ENCODE measurements at regions not wholly inside any gene's neighbourhood (a gene's known extent, or its start where the extent isn't known, plus 50 kb on each side); places are given as distances from the start of the nearest gene placed in this dataset.

DNA sequence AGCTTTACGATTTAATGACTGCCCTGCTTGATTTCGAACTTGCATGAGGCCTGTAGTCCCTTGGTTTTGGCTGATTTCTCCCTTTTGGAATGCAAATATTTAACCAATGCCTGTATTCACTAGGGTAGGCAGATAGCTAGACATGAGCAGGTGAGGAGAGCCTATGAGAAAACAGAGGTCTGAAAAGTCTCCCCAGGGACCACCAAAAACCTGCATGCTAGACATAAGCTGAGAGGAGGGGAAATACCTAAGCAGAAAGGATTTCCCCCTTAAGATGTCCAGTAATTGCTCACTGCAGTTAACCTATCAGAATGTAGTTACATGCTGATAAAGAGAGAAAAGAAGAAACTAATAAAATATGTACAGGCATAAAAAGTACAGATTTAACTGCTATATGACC is 667.4 kb upstream of the SEMA6A start:
- TF ChIP-seq, protein P1, sequence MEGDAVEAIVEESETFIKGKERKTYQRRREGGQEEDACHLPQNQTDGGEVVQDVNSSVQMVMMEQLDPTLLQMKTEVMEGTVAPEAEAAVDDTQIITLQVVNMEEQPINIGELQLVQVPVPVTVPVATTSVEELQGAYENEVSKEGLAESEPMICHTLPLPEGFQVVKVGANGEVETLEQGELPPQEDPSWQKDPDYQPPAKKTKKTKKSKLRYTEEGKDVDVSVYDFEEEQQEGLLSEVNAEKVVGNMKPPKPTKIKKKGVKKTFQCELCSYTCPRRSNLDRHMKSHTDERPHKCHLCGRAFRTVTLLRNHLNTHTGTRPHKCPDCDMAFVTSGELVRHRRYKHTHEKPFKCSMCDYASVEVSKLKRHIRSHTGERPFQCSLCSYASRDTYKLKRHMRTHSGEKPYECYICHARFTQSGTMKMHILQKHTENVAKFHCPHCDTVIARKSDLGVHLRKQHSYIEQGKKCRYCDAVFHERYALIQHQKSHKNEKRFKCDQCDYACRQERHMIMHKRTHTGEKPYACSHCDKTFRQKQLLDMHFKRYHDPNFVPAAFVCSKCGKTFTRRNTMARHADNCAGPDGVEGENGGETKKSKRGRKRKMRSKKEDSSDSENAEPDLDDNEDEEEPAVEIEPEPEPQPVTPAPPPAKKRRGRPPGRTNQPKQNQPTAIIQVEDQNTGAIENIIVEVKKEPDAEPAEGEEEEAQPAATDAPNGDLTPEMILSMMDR (IDR thresholded peaks at IDR 0.05; ENCODE audit: borderline replicate concordance, control extremely low read depth, extremely low read depth, insufficient read depth, missing control alignments), result no peak
- in situ Hi-C loops (cut with MboI; ENCODE audit: low sequenced_read_pairs, unreplicated experiment), result no loop called here
- no peak for DNase-seq (ENCODE audit: low spot score)

DNA sequence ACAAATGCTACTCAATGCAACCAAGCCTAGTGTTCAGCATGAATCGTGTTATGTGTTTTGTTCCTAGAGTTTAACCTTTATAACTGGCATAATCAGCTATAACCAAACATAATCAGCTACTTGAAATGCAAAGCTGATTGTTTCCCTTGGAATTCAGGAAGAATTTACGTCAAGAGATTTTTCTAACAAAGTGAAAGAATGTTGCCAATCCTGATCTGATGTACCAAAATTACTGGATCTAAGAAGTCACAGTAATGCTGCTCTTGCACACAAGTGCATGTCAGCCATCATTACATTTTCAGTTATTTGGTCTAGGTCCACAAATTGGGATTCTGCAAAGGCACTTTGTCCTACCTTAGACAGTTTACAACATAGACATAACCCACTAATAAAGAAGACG is 662.3 kb upstream of the SEMA6A start:
- TF ChIP-seq, protein P1 (IDR thresholded peaks at IDR 0.05; ENCODE audit: borderline replicate concordance, control extremely low read depth, extremely low read depth, insufficient read depth, missing control alignments), result no peak
- in situ Hi-C loops (cut with MboI; ENCODE audit: low sequenced_read_pairs, unreplicated experiment), result no loop called here
- no peak for DNase-seq (ENCODE audit: low spot score)

DNA sequence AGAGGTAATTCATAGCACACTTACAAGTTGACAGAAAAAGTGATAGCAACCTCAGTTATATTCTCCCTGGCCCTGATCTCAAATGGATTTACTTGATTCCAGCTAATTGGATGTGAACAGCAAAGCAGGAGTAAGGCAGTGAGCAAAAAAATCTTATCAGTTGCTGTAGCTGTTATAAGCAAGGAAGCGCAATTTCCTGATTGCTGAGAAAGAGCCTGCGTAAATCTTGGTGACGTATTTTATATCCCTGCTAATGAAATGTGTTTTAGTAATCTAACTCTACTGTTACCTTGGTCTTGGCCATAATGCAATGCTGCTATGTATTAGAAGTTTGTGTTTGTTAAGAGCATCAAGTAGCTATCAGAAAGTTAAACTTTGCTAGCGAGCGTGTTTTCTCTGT is 661.2 kb upstream of the SEMA6A start:
- no peak for DNase-seq (ENCODE audit: low spot score)
- in situ Hi-C loops (cut with MboI; ENCODE audit: low sequenced_read_pairs, unreplicated experiment), result no loop called here
- TF ChIP-seq, protein P1 (IDR thresholded peaks at IDR 0.05; ENCODE audit: borderline replicate concordance, control extremely low read depth, extremely low read depth, insufficient read depth, missing control alignments), result no peak

DNA sequence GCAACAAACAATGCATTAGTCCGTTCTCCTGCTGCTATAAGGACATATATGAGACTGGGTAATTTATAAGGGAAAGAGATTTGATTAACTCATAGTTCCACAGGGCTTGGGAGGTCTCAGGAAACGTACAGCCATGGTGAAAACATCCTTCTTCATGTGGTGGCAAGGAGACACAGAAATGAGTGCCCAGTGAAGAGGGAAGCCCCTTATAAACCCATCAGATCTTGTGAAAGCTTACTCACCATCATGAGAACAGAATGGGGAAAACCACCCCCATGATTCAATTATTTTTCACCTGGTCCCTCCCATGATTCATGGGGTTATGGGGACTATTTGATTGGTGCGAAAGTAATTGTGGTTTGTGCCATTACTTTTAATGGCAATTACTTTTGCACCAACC is 655.8 kb upstream of the SEMA6A start:
- TF ChIP-seq, protein P1 (IDR thresholded peaks at IDR 0.05; ENCODE audit: borderline replicate concordance, control extremely low read depth, extremely low read depth, insufficient read depth, missing control alignments), result no peak
- DNase-seq (ENCODE audit: low spot score), result no peak
- in situ Hi-C loops (cut with MboI; ENCODE audit: low sequenced_read_pairs, unreplicated experiment), result no loop called here

DNA sequence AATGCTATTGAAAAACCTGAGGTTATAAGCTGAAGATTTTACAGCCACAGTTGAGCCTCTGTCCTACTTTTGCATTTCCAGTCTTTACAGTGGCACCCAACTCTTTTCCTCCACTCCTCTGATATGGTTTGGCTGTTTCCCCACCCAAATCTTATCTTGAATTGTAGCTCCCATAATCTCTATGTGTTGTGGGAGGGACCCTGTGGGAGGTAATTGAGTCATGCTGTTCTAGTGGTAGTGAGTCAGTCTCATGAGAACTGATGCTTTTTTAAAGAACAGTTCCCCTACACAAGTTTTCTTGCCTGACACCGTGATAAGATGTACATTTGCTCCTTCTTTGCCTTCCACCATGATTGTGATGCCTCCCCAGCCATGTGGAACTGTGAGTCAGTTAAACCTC is 646.1 kb upstream of the SEMA6A start:
- TF ChIP-seq, protein P1 (IDR thresholded peaks at IDR 0.05; ENCODE audit: borderline replicate concordance, control extremely low read depth, extremely low read depth, insufficient read depth, missing control alignments), result no peak
- in situ Hi-C loops (cut with MboI; ENCODE audit: low sequenced_read_pairs, unreplicated experiment), result no loop called here
- no peak for DNase-seq (ENCODE audit: low spot score)

DNA sequence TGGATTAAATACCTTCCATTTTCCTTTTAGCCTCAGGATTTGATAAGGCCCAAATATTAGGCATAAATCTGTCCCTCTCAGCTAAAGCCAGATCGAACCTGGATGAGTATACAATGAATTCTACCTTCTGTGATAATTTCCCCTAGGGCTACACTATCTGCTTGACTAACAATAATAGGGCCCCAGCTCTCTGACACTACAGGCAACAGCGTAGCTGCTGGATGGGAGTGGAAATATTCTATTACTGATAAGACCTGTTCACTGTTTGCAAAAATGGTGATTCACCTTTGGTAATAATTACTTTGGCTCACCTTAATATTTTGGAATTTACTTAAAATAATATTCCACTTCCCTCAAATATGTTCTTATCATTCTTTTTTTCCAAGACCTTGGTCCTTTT is 644.2 kb upstream of the SEMA6A start:
- TF ChIP-seq, protein P1 (IDR thresholded peaks at IDR 0.05; ENCODE audit: borderline replicate concordance, control extremely low read depth, extremely low read depth, insufficient read depth, missing control alignments), result no peak
- in situ Hi-C loops (cut with MboI; ENCODE audit: low sequenced_read_pairs, unreplicated experiment), result no loop called here
- DNase-seq (ENCODE audit: low spot score), result no peak

DNA sequence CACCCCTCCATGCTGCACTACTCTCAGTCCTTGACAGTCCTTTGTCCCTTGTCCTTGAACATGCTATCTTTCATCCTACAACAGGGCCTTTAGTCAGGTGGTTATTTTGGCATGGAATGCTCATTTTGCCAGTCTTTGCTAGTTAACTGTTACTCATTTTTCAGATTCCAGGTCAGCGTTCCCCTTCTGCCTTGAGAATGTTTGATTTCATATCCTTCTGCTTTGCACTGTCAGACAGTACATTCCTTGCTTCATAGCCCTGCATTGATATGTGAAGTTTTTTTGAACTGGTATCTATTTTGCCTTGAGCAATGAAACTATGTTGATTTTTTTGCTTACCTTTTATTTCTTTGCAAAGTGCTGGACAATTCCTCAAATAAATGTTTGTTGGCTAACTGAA is 638.2 kb upstream of the SEMA6A start:
- TF ChIP-seq, protein P1 (IDR thresholded peaks at IDR 0.05; ENCODE audit: borderline replicate concordance, control extremely low read depth, extremely low read depth, insufficient read depth, missing control alignments), result no peak
- in situ Hi-C loops (cut with MboI; ENCODE audit: low sequenced_read_pairs, unreplicated experiment), result no loop called here
- no peak for DNase-seq (ENCODE audit: low spot score)
